GM12891 (cell line): ENCODE measurements at regions not wholly inside any gene's neighbourhood (a gene's known extent, or its start where the extent isn't known, plus 50 kb on each side); places are given as distances from the start of the nearest gene placed in this dataset.

Source experiments
- POLR2A ChIP-seq: IDR thresholded peaks from 2 replicates; pipeline ENCODE4 v1.6.1; 2011; ENCODE audit warnings: low read depth, low read length, control low read depth
- POLR2AphosphoS5 ChIP-seq: IDR thresholded peaks from 2 replicates; pipeline ENCODE4 v1.6.1; 2011; ENCODE audit warnings: low read depth, low read length, control low read depth

GRCh38 chrX:34503119-34503518 lies 154.0 kb downstream of the TMEM47 start:
- TF ChIP-seq POLR2A (no peak), POLR2AphosphoS5 (no peak)
